IPS DF 19.7 (cell line): ENCODE measurements at regions not wholly inside any gene's neighbourhood (a gene's known extent, or its start where the extent isn't known, plus 50 kb on each side); places are given as distances from the start of the nearest gene placed in this dataset.
"Not testable (repeated sequence)": the region's sequence is repeated elsewhere in the genome, so short reads cannot be mapped to it uniquely, and the experiment has no call there.

Experiments used
- DNase-seq: peaks from one replicate; pipeline ENCODE4 v3.0.0-alpha.2; 2013; ENCODE audit warnings: low read depth, low spot score

DNA sequence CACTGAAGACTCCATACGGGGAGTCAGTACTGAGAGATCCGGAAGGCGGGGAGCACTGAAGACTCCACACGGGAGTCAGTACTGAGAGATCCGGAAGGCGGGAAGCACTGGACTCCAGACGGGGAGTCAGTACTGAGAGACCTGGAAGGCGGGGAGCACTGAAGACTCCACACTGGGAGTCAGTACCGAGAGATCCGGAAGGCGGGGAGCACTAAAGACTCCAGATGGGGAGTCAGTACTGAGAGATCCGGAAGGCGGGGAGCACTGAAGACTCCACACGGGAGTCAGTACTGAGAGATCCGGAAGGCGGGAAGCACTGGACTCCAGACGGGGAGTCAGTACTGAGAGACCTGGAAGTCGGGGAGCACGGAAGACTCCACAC is 77.2 kb downstream of the DLL1 start:
- DNase-seq, result not testable (repeated sequence)

- no peak for DNase-seq
Observed at GRCh38 chr6:170212956-170213636, 77.8 kb downstream of the DLL1 start.

GRCh38 chr6:170212051-170212756 is 78.7 kb downstream of the DLL1 start:
- DNase-seq, result no peak

DNA sequence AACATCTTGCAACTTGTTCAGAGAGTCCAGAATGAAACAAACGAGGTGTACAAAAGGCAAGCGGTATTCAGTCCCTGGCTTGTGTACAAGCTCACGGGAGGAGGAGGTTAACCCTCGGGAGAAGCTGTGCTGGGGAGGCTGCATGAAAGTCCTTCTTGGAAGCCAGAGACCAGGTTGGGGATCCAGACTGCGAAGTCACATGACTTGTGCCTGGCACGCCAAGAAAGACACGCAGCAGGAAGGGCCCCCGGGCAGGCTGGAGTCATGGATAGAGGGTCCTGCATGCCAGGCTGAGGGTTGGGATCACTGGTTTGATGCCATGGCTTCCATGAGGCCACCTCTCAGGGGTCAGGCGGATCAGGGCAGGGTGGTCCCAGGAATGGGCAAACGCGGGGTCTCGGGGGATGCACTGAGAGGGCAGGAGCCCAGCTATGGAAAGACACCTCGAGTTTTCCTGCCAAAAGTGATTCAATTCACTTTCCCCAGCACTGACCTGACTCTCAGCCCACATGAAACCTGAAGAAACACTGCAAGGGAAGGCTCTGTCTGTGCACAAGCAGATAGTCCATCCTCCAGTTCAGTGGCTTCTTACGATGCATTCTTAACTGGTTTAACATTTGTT is 79.4 kb downstream of the DLL1 start:
- DNase-seq, result no peak

GRCh38 chr6:170210651-170211403 is 80.1 kb downstream of the DLL1 start:
- no peak for DNase-seq

GRCh38 chr6:170210026-170210390 is 80.9 kb downstream of the DLL1 start:
- DNase-seq, result no peak

DNA sequence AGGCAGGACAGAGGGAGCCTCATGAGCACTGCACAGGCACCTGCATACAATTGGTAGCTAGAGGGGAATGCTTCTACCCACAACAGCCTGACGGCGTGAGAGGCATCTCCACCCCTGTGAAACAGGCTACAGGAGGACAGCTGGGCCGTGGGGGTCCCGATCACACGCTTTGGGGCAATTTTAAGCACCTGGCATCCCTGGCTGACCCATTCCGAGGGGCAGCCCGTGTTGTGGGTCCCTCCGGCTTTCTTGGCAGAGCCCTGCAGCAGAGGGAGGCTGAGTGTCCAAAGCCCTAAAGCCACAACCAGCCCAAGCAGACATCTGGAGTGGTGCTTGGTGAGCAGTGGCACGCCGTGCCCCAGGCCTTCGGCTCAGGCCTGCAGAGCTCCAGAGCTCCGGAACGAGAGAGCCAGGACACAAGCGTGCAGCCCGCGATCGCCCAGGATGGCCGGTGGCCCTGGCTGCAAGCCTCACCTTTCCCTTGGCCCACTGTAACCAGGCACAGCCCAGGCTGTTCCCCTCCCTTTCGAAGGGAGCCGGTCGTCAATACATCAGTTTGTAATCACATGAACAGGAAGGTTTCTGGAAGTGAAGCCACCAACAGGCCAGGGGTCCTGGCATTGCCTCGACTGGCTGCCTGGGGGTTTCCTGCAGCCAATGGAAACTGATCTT is 81.4 kb downstream of the DLL1 start:
- no peak for DNase-seq

GRCh38 chr6:170208651-170209353 is 82.1 kb downstream of the DLL1 start:
- DNase-seq, result no peak

- DNase-seq, result no peak
Observed at GRCh38 chr6:170208182-170208601, 82.7 kb downstream of the DLL1 start.

DNA sequence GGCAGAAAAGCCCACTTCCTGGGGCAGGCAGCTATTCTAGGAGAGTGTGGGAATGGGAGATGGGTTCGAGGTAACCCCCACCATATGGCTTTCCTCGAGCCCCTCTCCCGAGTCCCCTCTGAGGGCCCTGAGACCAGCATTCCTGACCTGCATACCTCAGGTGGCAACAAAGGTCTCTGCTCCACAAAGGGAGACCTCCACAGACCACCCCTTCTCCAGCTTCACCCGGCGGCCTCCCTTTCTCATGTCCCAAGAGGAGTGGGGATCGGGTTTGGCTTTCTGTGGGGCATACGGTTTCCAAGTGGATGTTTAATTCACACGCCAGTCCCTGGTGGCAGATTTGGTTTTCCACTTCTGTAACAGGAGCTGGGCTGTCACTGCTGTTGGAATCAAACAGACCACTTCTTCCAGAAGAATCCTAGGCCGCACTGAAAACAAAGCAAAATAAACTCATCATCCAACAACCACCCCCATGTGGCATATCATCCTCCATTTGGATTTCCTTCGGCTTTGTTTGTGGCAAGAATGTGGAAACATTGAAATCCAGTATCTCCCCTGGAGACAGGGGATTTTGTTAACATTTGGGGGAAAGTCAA is 83.2 kb downstream of the DLL1 start:
- DNase-seq, result no peak

DNA sequence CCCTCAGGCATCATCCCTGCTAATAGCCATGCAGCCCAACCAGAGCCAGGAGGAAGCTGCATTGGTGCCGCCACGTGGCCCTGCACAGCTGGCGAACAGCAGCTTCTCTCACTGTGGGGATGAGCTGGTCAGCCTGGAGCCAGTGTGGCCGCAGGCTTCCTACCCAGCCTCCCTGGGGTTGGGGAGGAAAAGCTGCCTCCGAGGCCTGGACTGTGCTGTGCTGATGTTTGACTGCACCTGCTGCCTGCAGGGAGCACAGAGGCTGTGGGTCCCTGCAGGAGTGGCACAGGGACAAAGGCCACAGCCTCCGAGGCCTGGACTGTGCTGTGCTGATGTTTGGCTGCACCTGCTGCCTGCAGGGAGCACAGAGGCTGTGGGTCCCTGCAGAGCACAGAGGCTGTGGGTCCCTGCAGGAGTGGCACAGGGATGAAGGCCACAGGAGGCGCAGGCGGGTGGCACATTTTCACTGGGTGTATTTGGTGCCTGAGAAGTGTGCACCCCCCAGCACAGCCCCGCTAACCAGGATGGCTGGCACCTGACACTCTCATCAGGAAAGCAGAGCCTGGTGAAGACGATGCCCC is 83.9 kb downstream of the DLL1 start:
- DNase-seq, result no peak

DNA sequence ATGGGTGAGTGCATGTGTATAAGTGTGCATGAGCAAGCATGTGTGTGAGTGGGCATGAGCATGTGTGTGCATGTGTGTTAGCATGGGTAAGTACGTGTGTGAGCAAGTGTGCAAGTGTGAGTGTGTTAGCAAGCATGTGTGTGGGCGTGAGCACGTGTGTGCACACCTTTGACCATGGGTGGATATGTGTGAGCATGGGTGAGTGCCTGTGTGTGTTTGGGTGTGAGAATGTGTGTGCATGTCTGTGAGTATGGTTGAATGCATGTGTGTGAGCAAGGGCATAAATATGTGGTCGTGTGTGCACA is 84.6 kb downstream of the DLL1 start:
- DNase-seq, result no peak

- DNase-seq, result no peak
Observed at GRCh38 chr6:170205534-170206316, 85.2 kb downstream of the DLL1 start.

- no peak for DNase-seq
Observed at GRCh38 chr6:170205126-170205525, 85.8 kb downstream of the DLL1 start.

GRCh38 chr6:170203212-170203611 is 87.7 kb downstream of the DLL1 start:
- no peak for DNase-seq

GRCh38 chr6:170202416-170203135 is 88.3 kb downstream of the DLL1 start:
- no peak for DNase-seq

DNA sequence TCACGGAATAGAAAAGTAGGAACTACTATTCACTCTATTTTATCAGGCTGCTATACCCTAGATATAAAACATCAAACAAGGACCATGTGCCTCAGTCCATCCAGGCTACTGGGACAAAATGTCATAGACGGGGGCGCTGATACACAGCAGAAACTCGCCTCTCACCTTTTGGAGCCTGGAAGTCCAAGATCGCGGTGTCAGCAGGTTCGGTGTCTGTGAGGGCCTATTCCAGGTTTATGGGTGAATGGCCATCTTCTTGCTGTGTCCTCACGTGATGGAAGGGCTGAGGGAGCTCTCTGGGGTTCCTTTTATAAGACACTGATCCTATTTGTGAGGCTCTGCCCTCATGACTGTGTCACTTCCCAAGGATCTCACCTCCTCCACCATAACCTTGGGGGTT is 89.5 kb downstream of the DLL1 start:
- DNase-seq, result no peak

- no peak for DNase-seq
Observed at GRCh38 chr6:170200458-170200891, 90.4 kb downstream of the DLL1 start.

- DNase-seq, result no peak
Observed at GRCh38 chr6:170199716-170200115, 91.2 kb downstream of the DLL1 start.
